ENCODE measurements at regions not wholly inside any gene's neighbourhood (a gene's known extent, or its start where the extent isn't known, plus 50 kb on each side); places are given as distances from the start of the nearest gene placed in this dataset.
"Not testable (repeated sequence)": the region's sequence is repeated elsewhere in the genome, so short reads cannot be mapped to it uniquely, and the experiment has no call there.

GRCh38 chr10:120212275-120212674 lies 244.8 kb upstream of the PLPP4 start:
- Histone ChIP-seq H3K9me3 (ENCODE audit: control insufficient read depth, insufficient read depth, low read length) (no peaks in the 10 kb centered on the region), H3K4me3 (ENCODE audit: low read length) (no peak overlapping the region), H3K4me2 (ENCODE audit: low read length) (no peak overlapping the region), H3K79me2 (ENCODE audit: control insufficient read depth, low read length) (no peaks in the 10 kb centered on the region), H3K27me3 (ENCODE audit: control insufficient read depth, low read length) (no peaks in the 10 kb centered on the region), H3K27ac (ENCODE audit: low read depth, low read length) (no peak overlapping the region), H3K36me3 (ENCODE audit: control insufficient read depth, low read length) (peaks cover 4% of the 10 kb centered on the region; the same call in 1 of the 2 replicates), H4K20me1 (ENCODE audit: control insufficient read depth, insufficient read depth, low read depth, low read length) (no peaks in the 10 kb centered on the region), H3K9me2 (replicated peaks; ENCODE audit: control insufficient read depth, low read length) (no peaks in the 10 kb centered on the region), H3K4me1 (ENCODE audit: control insufficient read depth, low read length) (no peaks in the 10 kb centered on the region), H3F3A (ENCODE audit: control insufficient read depth, insufficient read depth) (no peaks in the 10 kb centered on the region)
- TF ChIP-seq EZH2phosphoT487 (IDR thresholded peaks at IDR 0.05; ENCODE audit: borderline replicate concordance, low read length) (no peak), CTCF (IDR thresholded peaks at IDR 0.05; ENCODE audit: low read depth, low read length, poor library complexity, severe bottlenecking) (no peak)

- not testable (repeated sequence) for H3K4me2 ChIP-seq (ENCODE audit: low read length); H3K79me2 ChIP-seq (ENCODE audit: control insufficient read depth, low read length); H3K27ac ChIP-seq (ENCODE audit: low read depth, low read length); H4K20me1 ChIP-seq (ENCODE audit: control insufficient read depth, insufficient read depth, low read depth, low read length); H3K4me1 ChIP-seq (ENCODE audit: control insufficient read depth, low read length); H3K27me3 ChIP-seq (ENCODE audit: control insufficient read depth, low read length); H3K9me3 ChIP-seq (ENCODE audit: control insufficient read depth, insufficient read depth, low read length); H3F3A ChIP-seq (ENCODE audit: control insufficient read depth, insufficient read depth); H3K36me3 ChIP-seq (ENCODE audit: control insufficient read depth, low read length); H3K4me3 ChIP-seq (ENCODE audit: low read length); H3K9me2 ChIP-seq (replicated peaks; ENCODE audit: control insufficient read depth, low read length)
Observed at GRCh38 chr10:120213283-120213682, 243.7 kb upstream of the PLPP4 start.

GRCh38 chr10:120217736-120218135 lies 239.3 kb upstream of the PLPP4 start:
- TF ChIP-seq EZH2phosphoT487 (IDR thresholded peaks at IDR 0.05; ENCODE audit: borderline replicate concordance, low read length) (no peak), CTCF (IDR thresholded peaks at IDR 0.05; ENCODE audit: low read depth, low read length, poor library complexity, severe bottlenecking) (no peak)
- Histone ChIP-seq H3K9me3 (ENCODE audit: control insufficient read depth, insufficient read depth, low read length) (no peaks in the 10 kb centered on the region), H3K4me3 (ENCODE audit: low read length) (no peak overlapping the region), H3F3A (ENCODE audit: control insufficient read depth, insufficient read depth) (no peaks in the 10 kb centered on the region), H3K27ac (ENCODE audit: low read depth, low read length) (no peak overlapping the region), H3K79me2 (ENCODE audit: control insufficient read depth, low read length) (no peaks in the 10 kb centered on the region), H3K4me2 (ENCODE audit: low read length) (no peak overlapping the region), H3K36me3 (ENCODE audit: control insufficient read depth, low read length) (no peaks in the 10 kb centered on the region), H3K4me1 (ENCODE audit: control insufficient read depth, low read length) (no peaks in the 10 kb centered on the region), H3K9me2 (replicated peaks; ENCODE audit: control insufficient read depth, low read length) (no peaks in the 10 kb centered on the region), H4K20me1 (ENCODE audit: control insufficient read depth, insufficient read depth, low read depth, low read length) (no peaks in the 10 kb centered on the region), H3K27me3 (ENCODE audit: control insufficient read depth, low read length) (no peaks in the 10 kb centered on the region)

- no peaks in the 10 kb centered on the region for H3K9me3 ChIP-seq (ENCODE audit: control insufficient read depth, insufficient read depth, low read length)
- no peaks in the 10 kb centered on the region for H3K4me1 ChIP-seq (ENCODE audit: control insufficient read depth, low read length)
- H3K36me3 ChIP-seq (ENCODE audit: control insufficient read depth, low read length), result no peaks in the 10 kb centered on the region
- no peaks in the 10 kb centered on the region for H3K79me2 ChIP-seq (ENCODE audit: control insufficient read depth, low read length)
- no peak overlapping the region for H3K4me2 ChIP-seq (ENCODE audit: low read length)
- H4K20me1 ChIP-seq (ENCODE audit: control insufficient read depth, insufficient read depth, low read depth, low read length), result no peaks in the 10 kb centered on the region
- H3K27me3 ChIP-seq (ENCODE audit: control insufficient read depth, low read length), result no peaks in the 10 kb centered on the region
- H3K9me2 ChIP-seq (replicated peaks; ENCODE audit: control insufficient read depth, low read length), result no peaks in the 10 kb centered on the region
- H3K27ac ChIP-seq (ENCODE audit: low read depth, low read length), result no peak overlapping the region
- H3K4me3 ChIP-seq (ENCODE audit: low read length), result no peak overlapping the region
- no peaks in the 10 kb centered on the region for H3F3A ChIP-seq (ENCODE audit: control insufficient read depth, insufficient read depth)
- TF ChIP-seq EZH2phosphoT487 (IDR thresholded peaks at IDR 0.05; ENCODE audit: borderline replicate concordance, low read length) (no peak), CTCF (IDR thresholded peaks at IDR 0.05; ENCODE audit: low read depth, low read length, poor library complexity, severe bottlenecking) (peak; percentile 77)
Observed at GRCh38 chr10:120221873-120222485, 235.0 kb upstream of the PLPP4 start.
